Ishikawa (cell line): ENCODE measurements at regions not wholly inside any gene's neighbourhood (a gene's known extent, or its start where the extent isn't known, plus 50 kb on each side); places are given as distances from the start of the nearest gene placed in this dataset.
A peak's percentile ranks its signal among the peaks of the same experiment; 100 is the strongest.

Experiments used
- CEBPB ChIP-seq: IDR thresholded peaks from 2 replicates; pipeline ENCODE4 v1.6.1; 2012
- CREB1 ChIP-seq: IDR thresholded peaks from 2 replicates; pipeline ENCODE4 v1.6.1; 2012; ENCODE audit warnings: low read depth
- EGR1 ChIP-seq: IDR thresholded peaks from 2 replicates; pipeline ENCODE4 v1.6.1; 2012
- EP300 ChIP-seq: IDR thresholded peaks from 2 replicates; pipeline ENCODE4 v1.6.1; 2012; ENCODE audit warnings: borderline replicate concordance
- FOXM1 ChIP-seq: IDR thresholded peaks from 2 replicates; pipeline ENCODE4 v1.6.1; 2012; ENCODE audit warnings: low read depth, borderline replicate concordance
- MAX ChIP-seq: IDR thresholded peaks from 2 replicates; pipeline ENCODE4 v1.6.1; 2012
- NFIC ChIP-seq: IDR thresholded peaks from 2 replicates; pipeline ENCODE4 v1.6.1; 2012
- RAD21 ChIP-seq: IDR thresholded peaks from 2 replicates; pipeline ENCODE4 v1.6.1; 2012; ENCODE audit warnings: low read depth
- REST ChIP-seq: IDR thresholded peaks from 2 replicates; pipeline ENCODE4 v1.6.1; 2012; ENCODE audit warnings: low read depth, mild to moderate bottlenecking
- TAF1 ChIP-seq: IDR thresholded peaks from 2 replicates; pipeline ENCODE4 v1.6.1; 2012; ENCODE audit warnings: low read depth, mild to moderate bottlenecking
- TCF12 ChIP-seq: IDR thresholded peaks from 2 replicates; pipeline ENCODE4 v1.6.1; 2012; ENCODE audit warnings: low read depth
- TEAD4 ChIP-seq: IDR thresholded peaks from 2 replicates; pipeline ENCODE4 v1.6.1; 2012
- USF1 ChIP-seq: IDR thresholded peaks from 2 replicates; pipeline ENCODE4 v1.6.1; 2012
- YY1 ChIP-seq: IDR thresholded peaks from 2 replicates; pipeline ENCODE4 v1.6.1; 2012; ENCODE audit warnings: low read depth
- ZBTB7A ChIP-seq: IDR thresholded peaks from 2 replicates; pipeline ENCODE4 v1.6.1; 2012; ENCODE audit warnings: low read depth

- TF ChIP-seq EP300: no peak
- no peak for TF ChIP-seq MAX
- TF ChIP-seq YY1: no peak
- no peak for TF ChIP-seq TCF12
- TF ChIP-seq RAD21: no peak
- TF ChIP-seq EGR1: no peak
- no peak for TF ChIP-seq NFIC
- TF ChIP-seq ZBTB7A: no peak
- no peak for TF ChIP-seq TEAD4
- TF ChIP-seq CREB1: no peak
- no peak for TF ChIP-seq TAF1
- no peak for TF ChIP-seq REST
Observed at GRCh38 chr10:104580321-104580720, 60.8 kb upstream of the SORCS3 start.

- TF ChIP-seq TCF12: no peak
- TF ChIP-seq RAD21: peak; percentile 81
Observed at GRCh38 chr10:104580774-104581675, 60.1 kb upstream of the SORCS3 start.

GRCh38 chr10:104581884-104582601 is 59.0 kb upstream of the SORCS3 start:
- TF ChIP-seq TCF12: no peak
- no peak for TF ChIP-seq TAF1
- no peak for TF ChIP-seq USF1
- TF ChIP-seq MAX: no peak
- no peak for TF ChIP-seq CREB1
- TF ChIP-seq CEBPB: no peak
- no peak for TF ChIP-seq ZBTB7A
- no peak for TF ChIP-seq EP300
- no peak for TF ChIP-seq RAD21
- no peak for TF ChIP-seq TEAD4
- no peak for TF ChIP-seq FOXM1
- no peak for TF ChIP-seq EGR1
- TF ChIP-seq REST: no peak
- no peak for TF ChIP-seq YY1
- TF ChIP-seq NFIC: no peak

- TF ChIP-seq FOXM1: no peak
Observed at GRCh38 chr10:104582602-104582951, 58.5 kb upstream of the SORCS3 start.

- no peak for TF ChIP-seq MAX
Observed at GRCh38 chr10:104582966-104583365, 58.1 kb upstream of the SORCS3 start.

- TF ChIP-seq CEBPB (no peak), MAX (no peak), REST (no peak), EGR1 (no peak), RAD21 (no peak), YY1 (no peak), EP300 (no peak), NFIC (no peak), TAF1 (no peak)
Observed at GRCh38 chr10:104584541-104584940, 56.5 kb upstream of the SORCS3 start.
